Transverse colon (tissue), 4 donors: ENCODE measurements at regions not wholly inside any gene's neighbourhood (a gene's known extent, or its start where the extent isn't known, plus 50 kb on each side); places are given as distances from the start of the nearest gene placed in this dataset.

Experiments
- DNase-seq: peaks from one replicate; pipeline ENCODE4 v3.0.0-alpha.2; 2019
- H3K27ac ChIP-seq, 4 donors: fragments of 200-600 bp; sonication (generic); 2 replicates each; pipeline ENCODE4 v1.5.1; 2016 to 2018; ENCODE audit warnings: inconsistent platforms in 4 of 4
- H3K27me3 ChIP-seq: fragments of 200-600 bp; sonication (generic); 2 replicates; pipeline ENCODE4 v1.5.1; 2017; ENCODE audit warnings: inconsistent platforms
- H3K36me3 ChIP-seq, 4 donors: fragments of 200-600 bp; sonication (generic); 2 replicates each; pipeline ENCODE4 v1.5.1; 2017 to 2019; ENCODE audit warnings: inconsistent platforms in 4 of 4
- H3K4me1 ChIP-seq, 4 donors: fragments of 200-600 bp; sonication (generic); 2 replicates each; pipeline ENCODE4 v1.5.1; 2017 to 2020; ENCODE audit warnings: inconsistent platforms in 4 of 4
- H3K4me3 ChIP-seq, 4 donors: fragments of 200-600 bp; sonication (generic); 1 replicate in 1 of 4; 2 replicates in 3 of 4; pipeline versions ENCODE4 v1.5.1 to v1.6.1; 2017 to 2019; ENCODE audit warnings: inconsistent platforms in 4 of 4
- H3K9me3 ChIP-seq, 2 donors: fragments of 200-600 bp; sonication (generic); 2 replicates each; pipeline ENCODE4 v1.5.1; 2017 to 2019; ENCODE audit warnings: inconsistent platforms in 2 of 2
- CTCF ChIP-seq, 5 experiments: fragments of 200-600 bp in 3 of 5; fragments of 450-650 bp in 2 of 5; sonication (generic) in 3 of 5; IDR thresholded peaks; 1 replicate in 2 of 5; 2 replicates in 3 of 5; pipeline ENCODE4 v1.5.1; 2016 to 2017; ENCODE audit warnings: antibody characterized with exemption in 5 of 5, inconsistent platforms in 3 of 5, mild to moderate bottlenecking in 2 of 5, moderate library complexity in 1 of 5
- EP300 ChIP-seq: sonication (generic); formaldehyde crosslinking; IDR thresholded peaks from one replicate; pipeline ENCODE4 v1.6.1; 2017; ENCODE audit warnings: antibody characterized with exemption, low read depth
- POLR2A ChIP-seq: fragments of 450-650 bp; IDR thresholded peaks from one replicate; pipeline ENCODE4 v1.6.1; 2016; ENCODE audit warnings: antibody characterized with exemption, mild to moderate bottlenecking, moderate library complexity
- POLR2AphosphoS5 ChIP-seq, 3 donors: sonication (generic); formaldehyde crosslinking; IDR thresholded peaks; one replicate each; pipeline ENCODE4 v1.6.1; 2016; ENCODE audit warnings: antibody characterized with exemption in 3 of 3
- WGBS, 2 donors: methylation state at CpG; one replicate each; pipeline ENCODE4 v1.1.5; 2018; ENCODE audit warnings: low coverage in 1 of 2; 5-methylcytosine and 5-hydroxymethylcytosine counted together
- in situ Hi-C, 4 donors: fragments of 200-750 bp; cut with MboI; loops; one replicate each; pipeline versions ENCODE4 v1.15.0 to v1.15.1; 2017; ENCODE audit warnings: low sequenced_read_pairs in 3 of 4, low pct_ligation_motif_present in 1 of 4, low pct_unique_long_range_greater_than_20kb in 1 of 4
- intact Hi-C: fragments of 100-400 bp; cut with DNase I; formaldehyde crosslinking; loops from one replicate; pipeline ENCODE4 v1.15.1; 2023; ENCODE audit warnings: low total_unique reads

- no peak for TF ChIP-seq CTCF (IDR thresholded peaks at IDR 0.05)
- TF ChIP-seq POLR2AphosphoS5 (IDR thresholded peaks at IDR 0.05): no peak
- no peak for TF ChIP-seq POLR2A
- no peak for TF ChIP-seq EP300
- no peaks in the 10 kb centered on the region for H3K27me3 ChIP-seq
- H3K4me3 ChIP-seq: no peak overlapping the region
- WGBS, 2 donors: 0% methylated on average over 1 of the region's 1 CpG
- no peaks in the 10 kb centered on the region for H3K9me3 ChIP-seq
- H3K4me1 ChIP-seq: peaks cover 0 to 13% (median 0%) of the 10 kb centered on the region in 4 donors
- no peak overlapping the region for H3K27ac ChIP-seq
- peak; percentile 22 for DNase-seq
- in situ Hi-C loops: no loop called here
- intact Hi-C loops: no loop called here
- H3K36me3 ChIP-seq: no peaks in the 10 kb centered on the region
Observed at GRCh38 chr3:168884353-168884903, 779.1 kb downstream of the MECOM start.

GRCh38 chr3:168883145-168883544 is 780.4 kb downstream of the MECOM start:
- Histone ChIP-seq H3K4me1 (peaks cover 0 to 16% (median 3%) of the 10 kb centered on the region in 4 donors), H3K27me3 (no peaks in the 10 kb centered on the region), H3K27ac (no peak overlapping the region), H3K4me3 (no peak overlapping the region), H3K9me3 (no peaks in the 10 kb centered on the region), H3K36me3 (no peaks in the 10 kb centered on the region)
- WGBS, 2 donors: 0 to 54% methylated on average over 1 of the region's 1 CpG
- TF ChIP-seq EP300 (no peak), POLR2AphosphoS5 (IDR thresholded peaks at IDR 0.05) (no peak), POLR2A (no peak), CTCF (IDR thresholded peaks at IDR 0.05) (no peak)
- DNase-seq: no peak
- intact Hi-C loops: no loop called here
- in situ Hi-C loops: no loop called here

- in situ Hi-C loops: no loop called here
- Histone ChIP-seq H3K27me3 (no peaks in the 10 kb centered on the region), H3K4me1 (peaks cover 0 to 16% (median 8%) of the 10 kb centered on the region in 4 donors), H3K36me3 (no peaks in the 10 kb centered on the region), H3K27ac (no peak overlapping the region), H3K9me3 (no peaks in the 10 kb centered on the region), H3K4me3 (no peak overlapping the region)
- intact Hi-C loops: no loop called here
- TF ChIP-seq CTCF (IDR thresholded peaks at IDR 0.05) (no peak), EP300 (no peak), POLR2AphosphoS5 (IDR thresholded peaks at IDR 0.05) (no peak), POLR2A (no peak)
- DNase-seq: no peak
- WGBS, 2 donors: 50 to 64% methylated on average over 2 to 3 of the region's 3 CpGs
Observed at GRCh38 chr3:168881804-168882203, 781.7 kb downstream of the MECOM start.

- Histone ChIP-seq H3K9me3 (no peaks in the 10 kb centered on the region), H3K36me3 (no peaks in the 10 kb centered on the region), H3K27ac (no peak overlapping the region), H3K27me3 (no peaks in the 10 kb centered on the region), H3K4me3 (no peak overlapping the region), H3K4me1 (peaks cover 0 to 10% (median 6%) of the 10 kb centered on the region in 4 donors)
- DNase-seq: no peak
- WGBS, 2 donors: 89 to 100% methylated on average over 1 of the region's 1 CpG
- intact Hi-C loops: no loop called here
- in situ Hi-C loops: no loop called here
- TF ChIP-seq POLR2A (no peak), CTCF (IDR thresholded peaks at IDR 0.05) (no peak), POLR2AphosphoS5 (IDR thresholded peaks at IDR 0.05) (no peak), EP300 (no peak)
Observed at GRCh38 chr3:168878655-168879054, 782.9 kb upstream of the GOLIM4 start.
